ENCODE measurements at regions not wholly inside any gene's neighbourhood (a gene's known extent, or its start where the extent isn't known, plus 50 kb on each side); places are given as distances from the start of the nearest gene placed in this dataset.

GRCh38 chr6:91271807-91272206 lies 684.9 kb upstream of the MAP3K7 start:
- TF ChIP-seq, protein P1, sequence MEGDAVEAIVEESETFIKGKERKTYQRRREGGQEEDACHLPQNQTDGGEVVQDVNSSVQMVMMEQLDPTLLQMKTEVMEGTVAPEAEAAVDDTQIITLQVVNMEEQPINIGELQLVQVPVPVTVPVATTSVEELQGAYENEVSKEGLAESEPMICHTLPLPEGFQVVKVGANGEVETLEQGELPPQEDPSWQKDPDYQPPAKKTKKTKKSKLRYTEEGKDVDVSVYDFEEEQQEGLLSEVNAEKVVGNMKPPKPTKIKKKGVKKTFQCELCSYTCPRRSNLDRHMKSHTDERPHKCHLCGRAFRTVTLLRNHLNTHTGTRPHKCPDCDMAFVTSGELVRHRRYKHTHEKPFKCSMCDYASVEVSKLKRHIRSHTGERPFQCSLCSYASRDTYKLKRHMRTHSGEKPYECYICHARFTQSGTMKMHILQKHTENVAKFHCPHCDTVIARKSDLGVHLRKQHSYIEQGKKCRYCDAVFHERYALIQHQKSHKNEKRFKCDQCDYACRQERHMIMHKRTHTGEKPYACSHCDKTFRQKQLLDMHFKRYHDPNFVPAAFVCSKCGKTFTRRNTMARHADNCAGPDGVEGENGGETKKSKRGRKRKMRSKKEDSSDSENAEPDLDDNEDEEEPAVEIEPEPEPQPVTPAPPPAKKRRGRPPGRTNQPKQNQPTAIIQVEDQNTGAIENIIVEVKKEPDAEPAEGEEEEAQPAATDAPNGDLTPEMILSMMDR (conservative IDR thresholded peaks at IDR 0.05; ENCODE audit: low read length), result no peak
- H3K4me3 ChIP-seq (ENCODE audit: low read length), result no peak overlapping the region
- DNase-seq (ENCODE audit: low read depth), result no peak

- DNase-seq (ENCODE audit: low read depth), result no peak
Measured at GRCh38 chr6:91268941-91269340, 682.1 kb upstream of the MAP3K7 start.

DNA sequence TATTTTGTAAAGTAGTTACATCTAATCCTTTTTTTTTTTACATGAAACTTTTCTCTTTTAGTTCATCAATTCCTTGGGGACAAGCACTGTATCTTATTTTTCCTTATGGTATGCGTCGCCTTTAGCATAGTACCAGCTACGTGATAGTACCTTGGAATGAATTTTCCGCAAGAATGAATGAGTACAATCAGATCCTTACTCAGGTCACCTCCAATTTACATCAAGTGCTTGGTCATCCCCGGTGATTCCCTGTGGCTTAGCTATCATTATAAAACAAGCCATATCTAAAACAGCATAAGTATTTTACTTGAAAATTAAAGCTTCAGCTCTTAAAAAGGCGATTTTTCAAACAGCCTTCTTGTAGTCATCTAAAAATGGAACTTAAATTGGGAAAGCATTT lies 680.4 kb upstream of the MAP3K7 start:
- no peak for DNase-seq (ENCODE audit: low read depth)
- no peak overlapping the region for H3K4me3 ChIP-seq (ENCODE audit: low read length)
- TF ChIP-seq, protein P1 (conservative IDR thresholded peaks at IDR 0.05; ENCODE audit: low read length), result no peak

More at GRCh38 chr6:91268941-91269340, 682.1 kb upstream of the MAP3K7 start:
- no peak overlapping the region for H3K4me3 ChIP-seq (ENCODE audit: low read length)
- TF ChIP-seq, protein P1 (conservative IDR thresholded peaks at IDR 0.05; ENCODE audit: low read length), result no peak

- no peak overlapping the region for H3K4me3 ChIP-seq (ENCODE audit: low read length)
- no peak for DNase-seq (ENCODE audit: low read depth)
- TF ChIP-seq, protein P1 (conservative IDR thresholded peaks at IDR 0.05; ENCODE audit: low read length), result no peak
Measured at GRCh38 chr6:91266156-91266555, 679.3 kb upstream of the MAP3K7 start.

DNA sequence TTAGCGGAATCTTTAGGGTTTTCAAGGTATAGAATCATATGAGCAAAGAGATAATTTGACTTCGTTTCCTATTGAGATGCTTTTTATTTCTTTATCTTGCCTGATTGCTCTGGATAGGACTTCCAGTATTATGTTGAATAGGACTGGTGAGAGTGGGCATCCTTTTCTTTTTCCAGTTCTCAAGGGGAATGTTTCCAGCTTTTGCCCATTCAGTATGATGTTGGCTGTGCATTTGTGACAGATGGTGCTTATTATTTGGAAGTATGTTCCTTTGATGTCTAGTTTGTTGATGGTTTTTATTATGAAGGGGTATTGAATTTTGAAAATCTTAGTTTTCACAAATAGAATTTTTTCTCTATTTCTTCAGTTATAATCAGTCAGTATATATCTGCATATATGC lies 656.6 kb upstream of the MAP3K7 start:
- TF ChIP-seq, protein P1 (conservative IDR thresholded peaks at IDR 0.05; ENCODE audit: low read length), result no peak
- no peak for DNase-seq (ENCODE audit: low read depth)
- H3K4me3 ChIP-seq (ENCODE audit: low read length), result no peak overlapping the region

- H3K4me3 ChIP-seq (ENCODE audit: low read length), result no peak overlapping the region
- no peak for DNase-seq (ENCODE audit: low read depth)
- TF ChIP-seq, protein P1 (conservative IDR thresholded peaks at IDR 0.05; ENCODE audit: low read length), result no peak
Measured at GRCh38 chr6:91242614-91242949, 655.7 kb upstream of the MAP3K7 start.

DNA sequence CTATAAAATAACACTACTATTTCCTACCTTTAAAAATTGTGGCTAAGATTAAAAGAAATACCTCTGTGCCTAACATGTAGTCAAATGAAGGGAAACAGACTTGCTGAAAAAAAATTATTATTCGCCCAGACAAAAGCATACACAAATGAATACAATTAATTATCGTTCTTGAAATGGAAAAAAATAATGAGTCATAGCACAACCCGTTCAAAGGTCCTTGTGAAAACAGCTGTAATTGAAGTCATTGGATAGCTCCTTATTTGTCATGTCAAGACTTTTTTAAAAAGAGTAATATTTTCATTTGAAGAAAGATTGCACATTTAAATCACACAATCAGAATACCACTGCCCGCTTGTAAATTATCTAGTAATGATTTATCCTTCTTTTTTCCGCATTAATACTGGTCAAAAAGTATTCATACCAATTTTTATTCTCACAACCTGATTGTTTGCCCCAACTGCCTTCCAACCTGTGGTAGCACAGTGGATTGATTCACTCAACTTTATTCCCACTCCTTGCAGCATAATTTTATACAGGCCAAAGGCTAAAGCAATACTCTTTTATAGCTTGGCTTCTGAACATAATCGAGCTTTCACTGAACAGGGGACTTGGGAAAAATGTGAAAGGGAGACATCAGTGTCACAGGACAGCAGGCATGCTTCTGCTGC lies 655.2 kb upstream of the MAP3K7 start:
- TF ChIP-seq, protein P1 (conservative IDR thresholded peaks at IDR 0.05; ENCODE audit: low read length), result no peak
- no peak for DNase-seq (ENCODE audit: low read depth)

More for the DNA sequence above, 655.2 kb upstream of the MAP3K7 start:
- no peak overlapping the region for H3K4me3 ChIP-seq (ENCODE audit: low read length)
